Neural crest cell (in vitro differentiated cells): ENCODE measurements at regions not wholly inside any gene's neighbourhood (a gene's known extent, or its start where the extent isn't known, plus 50 kb on each side); places are given as distances from the start of the nearest gene placed in this dataset.
A peak's percentile ranks its signal among the peaks of the same experiment; 100 is the strongest.

Source experiments
- DNase-seq: peaks from one replicate; pipeline ENCODE4 v3.0.0; 2021; ENCODE audit warnings: low read depth, mixed read lengths, low spot score
- H3K27ac Mint-ChIP-seq: one replicate; pipeline ENCODE4 v1.8.0; 2021; ENCODE audit warnings: mild to moderate bottlenecking, mixed read lengths; ENCODE audit not compliant: unreplicated experiment
- H3K27me3 Mint-ChIP-seq: 2 replicates; pipeline ENCODE4 v1.8.0; 2021; ENCODE audit warnings: low read depth, mild to moderate bottlenecking, mixed read lengths
- H3K36me3 Mint-ChIP-seq: 2 replicates; pipeline ENCODE4 v1.8.0; 2021; ENCODE audit warnings: low read depth, mild to moderate bottlenecking, mixed read lengths
- H3K4me1 Mint-ChIP-seq: 2 replicates; pipeline ENCODE4 v1.8.0; 2021; ENCODE audit warnings: mixed read lengths
- H3K4me3 Mint-ChIP-seq: one replicate; pipeline ENCODE4 v1.8.0; 2021; ENCODE audit warnings: mild to moderate bottlenecking, mixed read lengths
- H3K9me3 Mint-ChIP-seq: 2 replicates; pipeline ENCODE4 v1.8.0; 2021; ENCODE audit warnings: mixed read lengths
- CTCF ChIP-seq: fragments of 200-600 bp; sonication (generic); conservative IDR thresholded peaks from 2 replicates; pipeline ENCODE4 v1.5.0; 2021; ENCODE audit warnings: antibody characterized with exemption, mild to moderate bottlenecking

GRCh38 chr18:64720781-64721464 is 572.0 kb upstream of the LINC00305 start:
- no peak overlapping the region for H3K4me3 Mint-ChIP-seq
- TF ChIP-seq CTCF = no peak
- no peaks in the 10 kb centered on the region for H3K27me3 Mint-ChIP-seq
- peak; percentile 9 for DNase-seq
- no peaks in the 10 kb centered on the region for H3K36me3 Mint-ChIP-seq
- H3K27ac Mint-ChIP-seq = peak overlapping the region; percentile 27
- H3K9me3 Mint-ChIP-seq = no peaks in the 10 kb centered on the region
- peaks cover 12% of the 10 kb centered on the region for H3K4me1 Mint-ChIP-seq

- Mint-ChIP-seq H3K4me3 (no peak overlapping the region), H3K27ac (no peak overlapping the region), H3K9me3 (no peaks in the 10 kb centered on the region), H3K27me3 (no peaks in the 10 kb centered on the region), H3K36me3 (no peaks in the 10 kb centered on the region), H3K4me1 (peaks cover 12% of the 10 kb centered on the region)
- no peak for TF ChIP-seq CTCF
- DNase-seq = no peak
Measured at GRCh38 chr18:64718808-64719207, 569.9 kb upstream of the LINC00305 start.

- Mint-ChIP-seq H3K4me3 (no peak overlapping the region), H3K27me3 (no peaks in the 10 kb centered on the region), H3K36me3 (no peaks in the 10 kb centered on the region), H3K4me1 (peaks cover 12% of the 10 kb centered on the region), H3K9me3 (no peaks in the 10 kb centered on the region), H3K27ac (no peak overlapping the region)
- no peak for TF ChIP-seq CTCF
- DNase-seq = no peak
Measured at GRCh38 chr18:64717026-64717425, 568.1 kb upstream of the LINC00305 start.

GRCh38 chr18:64714086-64714485 is 565.2 kb upstream of the LINC00305 start:
- DNase-seq = no peak
- Mint-ChIP-seq H3K4me1 (no peaks in the 10 kb centered on the region), H3K9me3 (no peaks in the 10 kb centered on the region), H3K36me3 (no peaks in the 10 kb centered on the region), H3K27ac (no peak overlapping the region), H3K27me3 (no peaks in the 10 kb centered on the region), H3K4me3 (no peak overlapping the region)
- no peak for TF ChIP-seq CTCF

GRCh38 chr18:64713284-64713683 is 564.4 kb upstream of the LINC00305 start:
- H3K27ac Mint-ChIP-seq = no peak overlapping the region
- no peaks in the 10 kb centered on the region for H3K36me3 Mint-ChIP-seq
- no peaks in the 10 kb centered on the region for H3K9me3 Mint-ChIP-seq
- TF ChIP-seq CTCF = no peak
- no peak overlapping the region for H3K4me3 Mint-ChIP-seq
- H3K4me1 Mint-ChIP-seq = no peaks in the 10 kb centered on the region
- no peak for DNase-seq
- H3K27me3 Mint-ChIP-seq = no peaks in the 10 kb centered on the region
